ENCODE measurements at regions not wholly inside any gene's neighbourhood (a gene's known extent, or its start where the extent isn't known, plus 50 kb on each side); places are given as distances from the start of the nearest gene placed in this dataset.

- TF ChIP-seq CTCF (IDR thresholded peaks at IDR 0.05; ENCODE audit: borderline replicate concordance, extremely low read depth, low read length, poor library complexity, severe bottlenecking) (no peak), EZH2 (IDR thresholded peaks at IDR 0.05; ENCODE audit: borderline replicate concordance, low read depth, low read length, severe bottlenecking) (no peak)
Observed at GRCh38 chr13:99822820-99823219, 148.7 kb downstream of the ZIC5 start.
